ENCODE measurements at regions not wholly inside any gene's neighbourhood (a gene's known extent, or its start where the extent isn't known, plus 50 kb on each side); places are given as distances from the start of the nearest gene placed in this dataset.

DNA sequence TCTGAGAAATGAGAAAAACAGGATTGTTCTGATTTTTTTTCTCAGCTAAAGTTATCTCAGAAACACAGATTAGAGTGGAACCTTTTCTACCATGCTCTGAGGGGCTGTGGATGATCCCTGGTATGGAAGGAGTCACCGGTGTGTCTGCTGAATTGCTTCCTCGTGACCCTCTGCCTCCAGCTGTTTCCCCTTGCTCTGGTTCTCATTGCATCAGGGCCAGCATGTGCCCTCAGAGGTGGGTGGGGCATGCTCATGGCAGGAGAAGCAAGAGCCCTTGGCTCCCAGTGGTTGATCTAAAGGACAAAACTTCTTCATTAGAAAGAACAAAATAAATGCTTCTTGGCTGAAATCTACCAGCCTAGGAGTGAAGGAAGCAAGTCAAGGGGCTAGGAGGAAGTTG, 183.2 kb upstream of the HMCN1 start:
- DNase-seq (ENCODE audit: low read depth in 1 of 2, low spot score in 1 of 2): no peak
- FAIRE-seq: no peak
- ATAC-seq: no peak
- 82% methylated on average over 2 of the region's 2 CpGs for WGBS (ENCODE audit: missing lambda C conversion rate)
- no peak overlapping the region for H3K4me3 ChIP-seq
- no peaks in the 10 kb centered on the region for H3K4me1 ChIP-seq
- H3K27ac ChIP-seq: no peak overlapping the region
- ChIA-PET POLR2A (no interaction called here), CTCF (no interaction called here)
- H3K9me3 ChIP-seq: no peaks in the 10 kb centered on the region
- no peak overlapping the region for H3K4me2 ChIP-seq
- TF ChIP-seq NR3C1 (IDR thresholded peaks at IDR 0.05) (no peak), HDAC2 (IDR thresholded peaks at IDR 0.05) (no peak), CHD4 (IDR thresholded peaks at IDR 0.05; ENCODE audit: borderline replicate concordance) (no peak), GATA3 (IDR thresholded peaks at IDR 0.05; ENCODE audit: borderline replicate concordance) (no peak), KDM5A (IDR thresholded peaks at IDR 0.05) (no peak), JUN (IDR thresholded peaks at IDR 0.05) (no peak), KDM1A (IDR thresholded peaks at IDR 0.05; ENCODE audit: low read depth) (no peak), SMC3 (IDR thresholded peaks at IDR 0.05) (no peak)
- TF ChIP-seq, protein P1, sequence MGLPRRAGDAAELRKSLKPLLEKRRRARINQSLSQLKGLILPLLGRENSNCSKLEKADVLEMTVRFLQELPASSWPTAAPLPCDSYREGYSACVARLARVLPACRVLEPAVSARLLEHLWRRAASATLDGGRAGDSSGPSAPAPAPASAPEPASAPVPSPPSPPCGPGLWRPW (IDR thresholded peaks at IDR 0.05): no peak

DNA sequence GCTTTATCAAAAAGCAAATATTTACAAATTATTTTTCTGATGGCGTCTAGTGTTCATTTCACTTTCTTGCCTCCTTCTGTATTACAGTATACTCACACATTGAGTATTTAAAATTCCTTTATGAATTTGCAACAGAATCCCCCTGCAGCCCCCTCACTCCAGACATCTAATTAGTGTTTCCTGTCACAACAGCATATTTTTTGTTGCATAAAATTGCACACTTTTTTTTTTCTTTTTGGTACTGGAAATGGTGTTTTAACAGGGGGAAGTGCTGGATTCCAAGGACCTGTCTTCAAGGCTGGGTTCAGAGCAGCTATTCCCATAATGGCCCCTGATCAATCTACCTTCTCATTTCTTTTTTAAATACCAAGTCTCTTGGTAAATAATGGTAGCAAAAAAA, 184.3 kb upstream of the HMCN1 start:
- DNase-seq (ENCODE audit: low read depth in 1 of 2, low spot score in 1 of 2) (no peak), ATAC-seq (no peak), FAIRE-seq (no peak)
- POLR2A ChIA-PET: no interaction called here
- Histone ChIP-seq H3K27ac (no peak overlapping the region), H3K4me1 (no peaks in the 10 kb centered on the region), H3K9me3 (no peaks in the 10 kb centered on the region), H3K4me2 (no peak overlapping the region), H3K4me3 (no peak overlapping the region)
- TF ChIP-seq SREBF2 (IDR thresholded peaks at IDR 0.05) (no peak), ATOH8 (CRISPR knock-in tag; IDR thresholded peaks at IDR 0.05; ENCODE audit: low read depth) (no peak), HDAC2 (IDR thresholded peaks at IDR 0.05) (no peak), CHD4 (IDR thresholded peaks at IDR 0.05; ENCODE audit: borderline replicate concordance) (no peak), HOXA7 (CRISPR knock-in tag; IDR thresholded peaks at IDR 0.05) (no peak)
- whole genome bisulfite sequencing (ENCODE audit: missing lambda C conversion rate): 78% methylated on average over 1 of the region's 1 CpG
- CTCF ChIA-PET: interaction anchor here (0.6 to 0.9 kb wide), 2 partner anchors 31 to 67 kb away, joined by 3 to 4 read pairs; no protein-coding TSS in a partner anchor

- FAIRE-seq (no peak), ATAC-seq (no peak), DNase-seq (ENCODE audit: low read depth in 1 of 2, low spot score in 1 of 2) (no peak)
- H3K4me2 ChIP-seq: no peak overlapping the region
- ChIA-PET CTCF (interaction anchor here (1.2 to 1.6 kb wide), 4 partner anchors 14 to 50 kb away, joined by 3 to 4 read pairs (median 4); no protein-coding TSS in a partner anchor), POLR2A (no interaction called here)
- no peak for TF ChIP-seq KDM1A (IDR thresholded peaks at IDR 0.05; ENCODE audit: low read depth)
- TF ChIP-seq MYC (IDR thresholded peaks at IDR 0.05; ENCODE audit: borderline replicate concordance, low read length): no peak
- no peak for TF ChIP-seq ZC3H11A (IDR thresholded peaks at IDR 0.05)
- no peak for TF ChIP-seq ATOH8 (CRISPR knock-in tag; IDR thresholded peaks at IDR 0.05; ENCODE audit: low read depth)
- no peak for TF ChIP-seq NFE2L2 (conservative IDR thresholded peaks at IDR 0.05; ENCODE audit: low read length)
- TF ChIP-seq CBX8 (IDR thresholded peaks at IDR 0.05): no peak
- TF ChIP-seq MAZ (IDR thresholded peaks at IDR 0.05; ENCODE audit: borderline replicate concordance, low read depth, low read length): no peak
- no peak for TF ChIP-seq BHLHE40 (IDR thresholded peaks at IDR 0.05; ENCODE audit: low read depth, low read length)
- no peak for TF ChIP-seq TFCP2L1 (CRISPR knock-in tag; IDR thresholded peaks at IDR 0.05)
- no peak for TF ChIP-seq KDM5A (IDR thresholded peaks at IDR 0.05)
- no peak for TF ChIP-seq PHF8 (IDR thresholded peaks at IDR 0.05; ENCODE audit: borderline replicate concordance, low read depth)
- no peak for TF ChIP-seq REST (IDR thresholded peaks at IDR 0.05)
- TF ChIP-seq RAD21 (conservative IDR thresholded peaks at IDR 0.05 in 1 of 2, IDR thresholded peaks at IDR 0.05 in 1 of 2): no peak
- TF ChIP-seq JUN (IDR thresholded peaks at IDR 0.05): no peak
- TF ChIP-seq EP300 (IDR thresholded peaks at IDR 0.05): no peak
- TF ChIP-seq, protein P1 (IDR thresholded peaks at IDR 0.05): no peak
- no peak for TF ChIP-seq GATA3 (IDR thresholded peaks at IDR 0.05; ENCODE audit: borderline replicate concordance)
- no peak for TF ChIP-seq ESRRA (IDR thresholded peaks at IDR 0.05; ENCODE audit: borderline replicate concordance, low read length)
- H3K9me3 ChIP-seq: no peaks in the 10 kb centered on the region
- H3K4me3 ChIP-seq: no peak overlapping the region
- 84% methylated on average over 3 of the region's 4 CpGs for WGBS (ENCODE audit: missing lambda C conversion rate)
- peaks cover 15% of the 10 kb centered on the region for H3K4me1 ChIP-seq
- H3K27ac ChIP-seq: no peak overlapping the region
Measured at GRCh38 chr1:185546029-185546428, 188.2 kb upstream of the HMCN1 start.
